DND-41 (cell line): ENCODE measurements at regions not wholly inside any gene's neighbourhood (a gene's known extent, or its start where the extent isn't known, plus 50 kb on each side); places are given as distances from the start of the nearest gene placed in this dataset.

ENCODE experiments used
- CTCF ChIP-seq: IDR thresholded peaks from 2 replicates; pipeline ENCODE4 v1.5.1; 2012; ENCODE audit warnings: borderline replicate concordance, low read length, moderate library complexity, mild to moderate bottlenecking; ENCODE audit not compliant: poor library complexity, severe bottlenecking; ENCODE audit errors: extremely low read depth
- EZH2 ChIP-seq: IDR thresholded peaks from 3 replicates; pipeline ENCODE4 v1.6.1; 2012; ENCODE audit warnings: borderline replicate concordance, low read depth, mild to moderate bottlenecking, moderate library complexity, low read length, inconsistent platforms; ENCODE audit not compliant: severe bottlenecking

GRCh38 chr13:111663505-111663904 lies 343.1 kb downstream of the TEX29 start:
- no peak for TF ChIP-seq CTCF
- TF ChIP-seq EZH2, result no peak
